KOPT-K1 (cell line): ENCODE measurements at regions not wholly inside any gene's neighbourhood (a gene's known extent, or its start where the extent isn't known, plus 50 kb on each side); places are given as distances from the start of the nearest gene placed in this dataset.

Experiments used
- H3K27ac ChIP-seq: fragments of 200-600 bp; sonication (generic); 2 replicates; pipeline ENCODE4 v1.5.1; 2016; ENCODE audit warnings: antibody characterized with exemption, mild to moderate bottlenecking, low read depth, low read length; ENCODE audit not compliant: poor library complexity, severe bottlenecking
- H3K36me3 ChIP-seq: fragments of 200-600 bp; sonication (generic); 2 replicates; pipeline ENCODE4 v1.5.1; 2017; ENCODE audit warnings: antibody characterized with exemption, mild to moderate bottlenecking, low read length, moderate library complexity; ENCODE audit not compliant: insufficient read depth
- H3K9me3 ChIP-seq: fragments of 200-600 bp; sonication (generic); 2 replicates; pipeline ENCODE4 v1.5.1; 2017; ENCODE audit warnings: antibody characterized with exemption, low read length, mild to moderate bottlenecking; ENCODE audit not compliant: insufficient read depth, poor library complexity, severe bottlenecking

DNA sequence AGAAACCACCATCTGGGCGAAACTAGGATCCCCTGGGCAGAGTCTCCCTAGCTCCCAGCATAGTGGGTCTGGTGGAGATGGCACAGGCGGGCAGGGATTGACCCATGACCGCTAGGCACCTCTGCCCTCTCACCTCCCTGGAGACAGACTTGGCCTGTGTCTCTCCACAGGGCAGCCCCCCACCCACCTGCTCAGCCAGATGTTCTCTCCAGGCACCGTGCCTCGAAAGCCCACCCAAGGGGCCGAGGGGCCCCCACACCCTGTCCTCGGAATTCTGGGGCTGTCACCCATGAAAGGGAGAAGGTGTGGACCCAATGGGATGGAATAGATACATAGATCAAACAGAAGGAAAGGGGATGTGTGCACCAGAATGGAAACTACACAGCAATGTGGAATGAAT lies 229.1 kb upstream of the RTL1 start:
- H3K27ac ChIP-seq, result peak overlapping the region; percentile 37

DNA sequence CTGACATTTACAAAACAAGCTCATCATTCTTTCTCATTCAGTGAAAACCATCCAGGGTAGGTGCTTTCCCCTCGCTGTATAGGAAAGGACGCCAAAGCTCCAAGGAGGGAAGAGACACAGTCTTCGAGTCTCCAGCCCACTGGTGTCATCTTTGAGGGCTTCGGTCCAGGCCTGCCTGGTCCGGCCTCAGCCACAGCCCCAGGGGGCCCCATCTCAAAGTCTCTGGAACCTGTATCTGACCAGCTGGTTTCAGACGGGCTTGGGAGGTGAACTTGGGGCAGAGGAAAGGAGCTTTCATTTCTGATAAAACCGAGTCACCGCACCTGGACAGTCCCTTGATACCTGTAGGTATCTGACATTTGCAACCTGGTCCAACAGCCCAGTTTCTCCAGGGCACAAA lies 229.5 kb upstream of the RTL1 start:
- Histone ChIP-seq H3K27ac (peak overlapping the region; percentile 37), H3K9me3 (peaks cover 5% of the 10 kb centered on the region), H3K36me3 (no peaks in the 10 kb centered on the region)

More for the DNA sequence above, 229.1 kb upstream of the RTL1 start:
- Histone ChIP-seq H3K9me3 (peaks cover 5% of the 10 kb centered on the region), H3K36me3 (no peaks in the 10 kb centered on the region)

DNA sequence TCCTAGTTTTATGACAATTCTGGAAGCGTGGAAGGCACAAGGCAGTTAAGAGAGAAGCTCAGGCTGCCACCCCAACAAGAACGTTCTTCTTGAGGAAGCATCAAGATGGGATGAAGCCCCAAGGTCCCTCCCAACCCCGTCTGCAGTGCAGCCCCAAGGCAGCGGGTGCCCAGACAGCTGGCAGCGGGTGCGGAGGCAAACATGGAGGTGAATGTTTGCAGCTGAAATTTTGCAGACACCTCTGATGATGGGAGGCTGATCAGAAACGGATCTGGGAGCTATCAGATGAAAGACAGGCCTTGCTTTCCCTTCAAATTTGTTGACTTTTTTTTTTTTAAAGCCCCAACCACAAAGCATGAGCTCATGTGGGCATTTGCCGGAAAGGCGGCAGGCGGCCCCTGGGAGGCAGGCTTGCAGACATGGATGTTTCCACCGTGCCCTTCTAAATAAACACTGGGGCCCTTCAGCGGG lies 230.7 kb upstream of the RTL1 start:
- Histone ChIP-seq H3K9me3 (peaks cover 5% of the 10 kb centered on the region), H3K27ac (peak overlapping the region; percentile 74), H3K36me3 (no peaks in the 10 kb centered on the region)

DNA sequence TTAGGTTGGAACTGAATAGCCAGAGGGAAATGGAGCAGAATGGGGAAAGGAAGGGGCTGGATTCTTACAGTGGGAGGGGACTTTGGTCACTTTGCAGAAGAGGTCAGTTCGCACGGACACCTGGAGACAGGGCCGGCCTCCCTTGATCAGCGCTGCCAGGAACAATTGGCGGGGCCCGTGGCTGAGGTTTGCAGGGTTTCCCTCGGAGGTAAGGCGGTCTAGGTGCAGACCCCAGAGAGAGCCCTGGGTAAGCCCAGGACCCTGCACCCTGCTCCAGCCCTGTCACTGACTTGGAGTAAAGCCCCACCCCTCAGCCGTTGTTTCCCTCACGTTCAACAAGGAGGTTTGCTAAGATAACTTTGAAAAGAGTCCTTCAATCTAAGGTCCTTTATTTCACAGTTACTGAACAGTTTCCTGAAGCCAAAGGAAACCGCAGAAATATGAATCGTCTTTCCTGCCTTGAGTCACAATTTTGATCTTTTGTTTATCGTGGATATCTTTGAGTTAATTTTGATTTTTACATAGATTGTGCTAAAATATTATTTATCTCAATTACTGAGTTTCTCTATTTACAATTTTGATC lies 231.4 kb upstream of the RTL1 start:
- Histone ChIP-seq H3K36me3 (no peaks in the 10 kb centered on the region), H3K27ac (peak overlapping the region; percentile 74), H3K9me3 (peaks cover 5% of the 10 kb centered on the region)

DNA sequence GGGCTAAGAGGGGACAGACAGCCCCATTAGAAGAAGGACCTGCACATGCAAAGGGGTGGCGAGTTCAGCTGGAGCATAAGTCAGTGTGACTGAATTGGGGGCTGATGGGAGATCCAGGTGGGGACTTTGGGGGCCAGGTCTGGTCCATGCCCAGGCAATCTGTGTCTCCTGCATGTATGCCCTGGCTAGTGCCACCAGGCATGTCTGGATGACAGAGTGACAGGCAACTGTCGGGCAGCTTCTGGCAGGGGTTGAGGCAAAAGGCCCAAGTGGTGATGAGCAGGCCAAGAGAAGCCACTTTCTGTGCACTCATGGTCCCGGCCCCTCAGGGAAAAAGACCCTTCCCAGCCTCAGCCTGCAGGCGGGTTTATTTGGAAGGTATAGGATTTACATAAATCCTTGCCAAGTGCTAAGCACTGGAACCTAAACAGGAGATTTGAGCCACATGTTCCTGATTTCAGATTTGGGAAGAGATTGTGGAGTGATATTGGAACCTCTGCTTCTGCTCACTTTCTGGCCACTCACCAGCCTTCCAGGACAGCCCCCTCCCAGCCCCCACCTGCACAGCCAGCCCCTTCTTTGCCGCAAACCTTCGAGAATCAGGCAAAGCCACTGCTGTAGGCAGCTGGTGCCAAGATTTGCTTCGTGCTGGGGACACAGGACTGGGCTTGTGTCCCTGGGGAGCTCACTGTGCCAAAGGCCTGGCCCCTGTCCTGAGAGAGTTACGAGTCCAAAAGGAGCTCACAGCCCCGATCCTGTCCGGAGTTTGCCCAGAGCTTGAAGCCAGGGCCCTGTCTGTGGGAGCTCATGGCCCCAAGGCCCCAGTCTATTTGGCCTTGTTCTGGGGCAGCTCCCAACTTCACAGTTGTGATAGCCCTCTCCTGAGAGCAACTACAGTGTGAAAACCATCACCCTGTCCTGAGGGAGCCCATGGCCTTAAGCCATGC lies 232.5 kb upstream of the RTL1 start:
- Histone ChIP-seq H3K27ac (peak overlapping the region; percentile 74), H3K9me3 (peaks cover 17% of the 10 kb centered on the region), H3K36me3 (no peaks in the 10 kb centered on the region)

DNA sequence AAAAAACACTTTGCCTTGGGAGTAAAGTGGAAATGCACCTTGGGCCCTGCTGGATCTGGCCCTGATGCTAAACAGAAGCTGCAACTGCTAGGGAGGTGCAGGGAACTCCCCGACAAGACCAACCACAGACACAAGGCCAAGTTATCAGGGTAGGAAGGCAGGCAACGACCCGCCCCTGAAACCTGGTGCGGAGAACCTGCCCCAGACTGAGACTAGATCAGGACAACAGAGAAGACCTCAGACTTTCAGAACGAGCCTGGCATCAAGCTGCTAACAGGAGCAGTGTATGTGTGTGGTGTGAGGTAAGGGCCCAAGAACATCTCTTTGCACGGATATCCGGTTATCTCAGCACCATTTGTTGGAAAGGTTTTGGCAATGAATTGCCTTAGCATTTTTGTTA lies 233.7 kb upstream of the RTL1 start:
- Histone ChIP-seq H3K9me3 (peaks cover 28% of the 10 kb centered on the region), H3K27ac (peak overlapping the region; percentile 74), H3K36me3 (no peaks in the 10 kb centered on the region)

DNA sequence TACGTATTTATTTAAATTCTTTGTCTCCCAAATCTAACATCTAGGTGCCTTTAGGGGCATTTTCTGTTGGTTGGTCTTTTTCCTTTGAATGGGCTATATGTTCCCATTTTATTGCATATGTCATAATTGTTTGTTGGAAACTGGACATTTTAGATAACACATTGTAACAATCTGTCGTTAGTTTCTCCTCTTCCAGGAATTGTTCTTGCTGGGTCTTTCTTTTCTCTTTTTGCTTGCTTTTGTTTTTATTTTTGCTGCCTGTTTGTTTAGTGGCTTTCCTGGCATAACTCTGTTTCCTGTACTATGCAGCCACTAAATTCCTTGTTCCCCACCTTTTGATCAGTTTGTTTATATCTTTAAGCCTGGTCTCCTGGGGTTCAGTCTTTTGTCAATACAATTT lies 244.3 kb upstream of the RTL1 start:
- H3K9me3 ChIP-seq, result peaks cover 26% of the 10 kb centered on the region
- H3K36me3 ChIP-seq, result no peaks in the 10 kb centered on the region
- peak overlapping the region; percentile 15 for H3K27ac ChIP-seq

DNA sequence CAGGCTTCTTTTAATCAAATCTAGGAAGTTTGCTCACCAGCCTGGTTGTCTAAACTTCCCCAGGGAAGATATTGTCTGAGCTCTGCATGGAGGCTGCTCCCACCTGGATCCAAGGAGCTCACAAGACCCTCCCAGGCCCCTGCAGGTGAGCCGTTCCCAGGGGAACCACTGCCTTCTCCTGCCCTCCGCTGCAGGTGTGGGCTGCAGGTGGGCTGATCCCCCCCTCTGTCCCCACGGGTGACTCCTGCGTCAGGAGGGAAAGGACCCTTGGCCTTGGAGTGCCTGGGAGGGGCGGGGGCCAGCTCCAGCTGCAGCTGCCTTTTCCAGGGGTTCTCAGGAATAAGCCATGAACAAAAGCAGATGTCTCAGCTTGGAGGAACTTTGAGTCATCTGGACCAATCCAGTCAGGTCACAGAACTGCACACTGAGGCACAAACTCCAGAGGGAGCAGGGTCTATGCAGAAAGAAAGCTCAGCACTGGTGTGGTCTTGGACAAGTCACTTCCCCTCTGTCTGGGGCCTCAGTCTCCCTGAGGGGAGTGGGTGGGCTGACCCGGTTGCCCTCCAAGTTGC lies 246.6 kb upstream of the RTL1 start:
- no peak overlapping the region for H3K27ac ChIP-seq
- peaks cover 32% of the 10 kb centered on the region for H3K9me3 ChIP-seq

DNA sequence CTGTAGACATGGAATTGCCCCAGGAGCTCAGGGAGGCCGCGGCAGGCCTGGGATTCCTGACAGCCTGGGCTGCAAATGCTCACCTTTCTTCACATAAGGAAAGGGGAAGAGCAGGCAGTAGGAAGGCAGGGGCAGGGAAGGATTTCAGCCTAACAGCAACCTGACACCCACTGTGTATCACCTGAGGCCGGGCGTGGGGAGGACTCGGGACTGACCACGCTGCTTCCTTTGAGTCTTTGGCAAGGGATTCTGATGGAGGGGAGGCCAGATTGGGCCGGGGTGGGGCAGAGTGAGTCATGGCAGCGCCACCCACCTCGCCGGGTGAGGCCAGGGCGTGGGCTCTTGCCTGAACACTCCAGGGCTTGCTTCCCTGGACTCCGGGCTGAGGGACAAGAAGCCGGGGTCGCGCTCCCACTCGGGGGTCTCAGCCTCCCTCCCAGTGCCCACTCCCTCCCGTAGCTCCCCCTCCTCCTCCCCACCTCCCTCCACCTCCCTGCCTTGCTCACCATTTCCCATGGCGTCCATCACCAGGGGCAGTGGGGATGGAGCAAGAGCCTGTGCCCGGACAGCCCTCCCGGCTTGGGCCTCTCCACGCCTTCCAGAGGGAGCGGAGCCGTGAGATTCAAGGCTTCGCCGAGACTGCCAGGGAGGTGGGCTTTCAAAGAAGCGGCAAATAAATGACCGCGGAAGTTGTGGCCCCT lies 247.9 kb upstream of the RTL1 start:
- Histone ChIP-seq H3K27ac (no peak overlapping the region), H3K36me3 (no peaks in the 10 kb centered on the region), H3K9me3 (peaks cover 20% of the 10 kb centered on the region)

More for the DNA sequence above, 246.6 kb upstream of the RTL1 start:
- H3K36me3 ChIP-seq, result no peaks in the 10 kb centered on the region

DNA sequence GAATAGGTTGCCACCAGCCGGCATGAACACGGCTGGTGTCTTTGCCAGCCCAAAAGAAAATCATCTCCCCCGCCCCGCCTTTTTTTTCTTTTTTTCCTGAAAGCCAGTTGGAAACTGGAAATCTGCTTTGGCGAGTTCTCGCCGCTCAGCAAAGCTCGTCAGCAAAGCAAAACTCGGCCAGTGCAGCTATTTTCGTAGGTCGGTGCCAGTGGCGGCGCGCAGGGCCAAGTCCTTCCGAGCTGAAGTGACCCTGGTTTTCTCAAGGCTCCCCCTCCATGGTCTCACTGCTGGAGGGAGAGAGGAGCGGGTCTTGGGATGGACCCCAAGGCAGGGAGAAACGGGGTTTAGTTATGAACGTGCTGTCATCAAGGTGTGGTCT lies 248.4 kb upstream of the RTL1 start:
- Histone ChIP-seq H3K27ac (no peak overlapping the region), H3K36me3 (no peaks in the 10 kb centered on the region), H3K9me3 (peaks cover 17% of the 10 kb centered on the region)

DNA sequence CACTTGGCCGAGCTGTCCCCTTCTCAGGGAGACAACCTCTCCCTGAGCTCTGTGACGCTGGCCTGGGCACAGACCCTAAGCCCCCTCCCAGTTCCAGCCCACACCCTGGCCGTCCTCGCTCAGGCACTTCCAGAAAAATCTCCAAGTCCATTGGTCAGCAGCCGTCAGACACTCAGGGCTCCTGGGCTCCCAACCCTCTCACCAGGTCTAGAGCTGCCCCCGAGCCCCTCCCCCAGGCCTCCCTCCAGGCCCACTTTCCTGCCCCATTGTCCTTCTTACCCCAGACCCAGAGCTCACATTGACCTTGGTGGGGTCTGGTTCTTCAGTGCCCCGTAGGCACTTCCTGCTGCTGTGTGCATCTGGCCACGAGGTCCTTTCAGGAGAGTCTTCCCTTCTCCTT lies 249.3 kb upstream of the RTL1 start:
- H3K27ac ChIP-seq, result no peak overlapping the region
- peaks cover 8% of the 10 kb centered on the region for H3K9me3 ChIP-seq
- no peaks in the 10 kb centered on the region for H3K36me3 ChIP-seq

DNA sequence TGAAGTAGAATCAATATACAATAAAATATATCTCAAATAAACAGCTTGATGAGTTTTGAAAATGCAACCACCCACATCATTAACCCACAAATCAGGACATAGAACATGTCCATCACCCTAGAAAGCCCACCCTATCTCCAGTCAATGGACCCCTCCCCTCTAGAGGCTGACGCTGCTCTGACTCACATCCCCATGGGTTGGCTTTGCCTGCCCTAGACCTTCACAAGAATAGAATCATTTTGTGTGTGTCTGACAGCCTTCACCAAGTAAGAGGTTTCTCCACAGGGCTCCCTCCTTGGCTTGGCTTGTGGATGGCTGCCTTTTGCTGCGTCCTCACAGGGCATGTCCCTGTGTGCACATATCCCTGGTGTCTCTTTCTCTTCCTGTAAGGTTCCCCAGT lies 250.2 kb upstream of the RTL1 start:
- H3K9me3 ChIP-seq, result peaks cover 6% of the 10 kb centered on the region
- no peaks in the 10 kb centered on the region for H3K36me3 ChIP-seq
- H3K27ac ChIP-seq, result no peak overlapping the region

DNA sequence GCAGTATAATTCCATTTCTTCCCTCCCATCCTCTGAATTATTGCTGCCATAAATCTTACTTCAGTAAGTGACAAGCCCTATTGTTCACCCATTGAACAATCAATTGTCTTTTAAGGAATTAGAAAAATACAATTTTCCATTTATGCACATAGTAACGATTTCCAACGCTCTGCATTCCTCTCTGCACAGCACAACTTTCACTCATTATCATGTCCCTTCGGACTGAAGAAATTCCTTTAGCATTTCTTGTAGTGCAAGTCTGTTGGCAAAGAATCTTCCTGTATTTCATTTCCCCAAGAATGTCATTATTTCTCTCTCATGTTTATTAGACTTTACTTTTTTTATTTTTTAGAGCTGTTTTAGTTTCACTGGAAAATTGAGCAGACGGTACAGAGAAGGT lies 252.1 kb upstream of the RTL1 start:
- H3K27ac ChIP-seq, result no peak overlapping the region
- peaks cover 6% of the 10 kb centered on the region for H3K9me3 ChIP-seq
- H3K36me3 ChIP-seq, result no peaks in the 10 kb centered on the region

DNA sequence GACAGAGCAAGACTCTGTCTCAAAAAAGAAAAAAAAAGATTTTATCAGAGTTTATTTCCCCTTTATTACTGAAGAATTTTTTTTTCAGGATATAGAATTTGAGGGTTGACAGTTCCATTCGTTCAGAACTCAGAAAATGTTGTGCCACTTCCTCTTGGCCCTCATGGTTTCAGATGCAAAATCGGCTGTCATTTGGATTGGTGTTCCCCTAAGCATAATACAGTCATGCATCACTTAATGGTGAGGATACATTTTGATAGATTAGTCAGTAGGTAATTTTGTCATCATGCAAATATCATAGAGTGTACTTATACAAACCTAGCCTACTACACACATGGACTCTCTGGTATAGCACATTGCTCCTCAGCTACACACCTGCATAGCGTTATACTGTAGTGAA lies 263.9 kb upstream of the RTL1 start:
- Histone ChIP-seq H3K27ac (no peak overlapping the region), H3K36me3 (no peaks in the 10 kb centered on the region)

DNA sequence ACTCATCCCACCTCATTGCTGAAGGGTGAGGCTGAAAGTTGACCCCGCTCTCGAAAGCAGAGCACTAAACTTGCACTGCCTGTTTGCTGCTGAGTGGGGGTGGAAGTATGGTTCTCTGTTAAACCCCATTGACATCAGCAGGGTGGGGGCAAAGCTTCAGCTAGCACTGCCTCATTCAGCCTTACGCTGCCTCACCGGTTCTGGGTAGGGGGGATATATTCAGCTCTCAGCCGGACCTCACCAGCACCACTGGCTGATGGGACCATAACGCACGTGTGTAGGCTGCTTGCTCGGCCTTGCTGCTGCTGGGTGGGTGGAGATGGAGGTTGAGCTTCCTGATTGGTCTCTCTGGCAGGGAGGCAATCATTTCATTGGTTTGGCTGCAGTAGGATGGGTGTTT lies 265.7 kb upstream of the RTL1 start:
- Histone ChIP-seq H3K27ac (no peak overlapping the region), H3K9me3 (peaks cover 34% of the 10 kb centered on the region), H3K36me3 (no peaks in the 10 kb centered on the region)

More for the DNA sequence above, 263.9 kb upstream of the RTL1 start:
- peaks cover 34% of the 10 kb centered on the region for H3K9me3 ChIP-seq
